Nephron progenitor cell (in vitro differentiated cells): ENCODE measurements at regions not wholly inside any gene's neighbourhood (a gene's known extent, or its start where the extent isn't known, plus 50 kb on each side); places are given as distances from the start of the nearest gene placed in this dataset.
"Not testable (repeated sequence)": the region's sequence is repeated elsewhere in the genome, so short reads cannot be mapped to it uniquely, and the experiment has no call there.

ENCODE experiments used
- DNase-seq: peaks from one replicate; pipeline ENCODE4 v3.0.0; 2021
- H3K27ac Mint-ChIP-seq: 2 replicates; pipeline ENCODE4 v1.8.0; 2021; ENCODE audit warnings: mild to moderate bottlenecking, moderate library complexity, mixed read lengths
- H3K27me3 Mint-ChIP-seq: 2 replicates; pipeline ENCODE4 v1.8.0; 2021; ENCODE audit warnings: mild to moderate bottlenecking, low read depth, mixed read lengths; ENCODE audit not compliant: poor library complexity
- H3K36me3 Mint-ChIP-seq: 2 replicates; pipeline ENCODE4 v1.8.0; 2021; ENCODE audit warnings: low read depth, mixed read lengths
- H3K4me1 Mint-ChIP-seq: 2 replicates; pipeline ENCODE4 v1.8.0; 2021; ENCODE audit warnings: mixed read lengths
- H3K4me3 Mint-ChIP-seq: 2 replicates; pipeline ENCODE4 v1.8.0; 2021; ENCODE audit warnings: mild to moderate bottlenecking, moderate library complexity, mixed read lengths
- H3K9me3 Mint-ChIP-seq: 2 replicates; pipeline ENCODE4 v1.8.0; 2021; ENCODE audit warnings: mild to moderate bottlenecking, moderate library complexity, mixed read lengths
- TF ChIP-seq, protein P1 (sequence below): fragments of 200-600 bp; sonication (generic); IDR thresholded peaks from 2 replicates; pipeline ENCODE4 v1.5.0; 2021; ENCODE audit warnings: antibody characterized with exemption

DNA sequence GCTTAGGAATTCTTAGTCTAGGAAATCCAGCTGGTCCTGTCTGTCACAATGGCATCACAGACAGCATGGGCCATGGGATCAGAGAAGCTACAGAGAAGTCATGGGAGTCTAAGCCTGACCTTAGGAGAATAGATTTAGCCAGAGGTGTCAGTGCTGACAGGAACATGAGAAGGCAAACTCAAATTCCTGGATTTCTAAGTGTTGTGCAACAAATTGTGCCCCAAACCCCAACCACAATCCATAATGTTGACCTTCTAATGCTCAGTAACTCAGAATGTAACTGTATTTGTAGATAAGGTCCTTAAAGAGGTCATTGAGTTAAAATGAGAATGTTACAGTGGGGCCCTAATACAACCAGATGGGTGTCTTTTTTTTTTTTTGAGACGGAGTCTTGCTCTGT lies 95.9 kb upstream of the RHOBTB1 start:
- peaks cover 2% of the 10 kb centered on the region for H3K27me3 Mint-ChIP-seq
- no peaks in the 10 kb centered on the region for H3K36me3 Mint-ChIP-seq
- TF ChIP-seq, protein P1, sequence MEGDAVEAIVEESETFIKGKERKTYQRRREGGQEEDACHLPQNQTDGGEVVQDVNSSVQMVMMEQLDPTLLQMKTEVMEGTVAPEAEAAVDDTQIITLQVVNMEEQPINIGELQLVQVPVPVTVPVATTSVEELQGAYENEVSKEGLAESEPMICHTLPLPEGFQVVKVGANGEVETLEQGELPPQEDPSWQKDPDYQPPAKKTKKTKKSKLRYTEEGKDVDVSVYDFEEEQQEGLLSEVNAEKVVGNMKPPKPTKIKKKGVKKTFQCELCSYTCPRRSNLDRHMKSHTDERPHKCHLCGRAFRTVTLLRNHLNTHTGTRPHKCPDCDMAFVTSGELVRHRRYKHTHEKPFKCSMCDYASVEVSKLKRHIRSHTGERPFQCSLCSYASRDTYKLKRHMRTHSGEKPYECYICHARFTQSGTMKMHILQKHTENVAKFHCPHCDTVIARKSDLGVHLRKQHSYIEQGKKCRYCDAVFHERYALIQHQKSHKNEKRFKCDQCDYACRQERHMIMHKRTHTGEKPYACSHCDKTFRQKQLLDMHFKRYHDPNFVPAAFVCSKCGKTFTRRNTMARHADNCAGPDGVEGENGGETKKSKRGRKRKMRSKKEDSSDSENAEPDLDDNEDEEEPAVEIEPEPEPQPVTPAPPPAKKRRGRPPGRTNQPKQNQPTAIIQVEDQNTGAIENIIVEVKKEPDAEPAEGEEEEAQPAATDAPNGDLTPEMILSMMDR: no peak
- DNase-seq: no peak
- no peaks in the 10 kb centered on the region for H3K4me1 Mint-ChIP-seq
- no peak overlapping the region for H3K27ac Mint-ChIP-seq
- peaks cover 10% of the 10 kb centered on the region for H3K9me3 Mint-ChIP-seq
- no peak overlapping the region for H3K4me3 Mint-ChIP-seq

GRCh38 chr10:61037261-61037830 lies 93.4 kb upstream of the RHOBTB1 start:
- not testable (repeated sequence) for H3K4me3 Mint-ChIP-seq, DNase-seq, H3K4me1 Mint-ChIP-seq, H3K27ac Mint-ChIP-seq, H3K27me3 Mint-ChIP-seq, H3K36me3 Mint-ChIP-seq
- H3K9me3 Mint-ChIP-seq: peaks cover 10% of the 10 kb centered on the region

GRCh38 chr10:61036148-61036547 lies 92.2 kb upstream of the RHOBTB1 start:
- H3K27ac Mint-ChIP-seq, H3K4me3 Mint-ChIP-seq, H3K36me3 Mint-ChIP-seq, H3K4me1 Mint-ChIP-seq, H3K9me3 Mint-ChIP-seq, DNase-seq: not testable (repeated sequence)
- peaks cover 12% of the 10 kb centered on the region for H3K27me3 Mint-ChIP-seq

- peaks cover 9% of the 10 kb centered on the region for H3K27me3 Mint-ChIP-seq
- no peak overlapping the region for H3K4me3 Mint-ChIP-seq
- H3K4me1 Mint-ChIP-seq: no peaks in the 10 kb centered on the region
- DNase-seq: no peak
- TF ChIP-seq, protein P1: no peak
- no peaks in the 10 kb centered on the region for H3K36me3 Mint-ChIP-seq
- no peak overlapping the region for H3K27ac Mint-ChIP-seq
- no peaks in the 10 kb centered on the region for H3K9me3 Mint-ChIP-seq
These were observed 87.4 kb upstream of the RHOBTB1 start for GRCh38 chr10:61031341-61031740.

- no peaks in the 10 kb centered on the region for H3K4me1 Mint-ChIP-seq
- H3K27ac Mint-ChIP-seq: no peak overlapping the region
- H3K9me3 Mint-ChIP-seq: no peaks in the 10 kb centered on the region
- no peak overlapping the region for H3K4me3 Mint-ChIP-seq
- H3K27me3 Mint-ChIP-seq: peaks cover 9% of the 10 kb centered on the region
- no peak for DNase-seq
- TF ChIP-seq, protein P1: no peak
- no peaks in the 10 kb centered on the region for H3K36me3 Mint-ChIP-seq
These were observed 85.4 kb upstream of the RHOBTB1 start for GRCh38 chr10:61029411-61029810.

GRCh38 chr10:61028861-61029361 lies 84.9 kb upstream of the RHOBTB1 start:
- no peaks in the 10 kb centered on the region for H3K9me3 Mint-ChIP-seq
- DNase-seq: no peak
- no peak overlapping the region for H3K4me3 Mint-ChIP-seq
- H3K4me1 Mint-ChIP-seq: no peaks in the 10 kb centered on the region
- peaks cover 9% of the 10 kb centered on the region for H3K27me3 Mint-ChIP-seq
- no peak overlapping the region for H3K27ac Mint-ChIP-seq
- TF ChIP-seq, protein P1: no peak
- no peaks in the 10 kb centered on the region for H3K36me3 Mint-ChIP-seq

DNA sequence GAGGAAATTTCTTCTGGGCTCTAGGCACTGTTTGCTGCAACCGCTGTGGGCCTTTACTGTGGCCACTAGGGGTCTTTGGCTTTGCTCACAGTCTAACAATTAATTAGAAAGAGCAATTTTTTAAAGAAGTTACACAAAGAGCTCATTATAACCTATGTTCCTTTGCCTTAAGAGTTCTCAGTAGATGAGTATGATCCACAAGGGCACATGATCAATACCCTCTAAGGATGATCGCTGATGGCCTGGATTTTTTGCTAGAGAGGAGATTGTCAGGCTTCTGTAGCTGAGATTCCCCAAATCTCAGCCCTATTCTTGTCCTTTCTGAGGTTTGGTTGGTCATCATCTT lies 80.8 kb upstream of the RHOBTB1 start:
- H3K36me3 Mint-ChIP-seq: no peaks in the 10 kb centered on the region
- TF ChIP-seq, protein P1: peak; percentile 73
- peak; percentile 25 for DNase-seq
- no peaks in the 10 kb centered on the region for H3K9me3 Mint-ChIP-seq
- H3K4me3 Mint-ChIP-seq: no peak overlapping the region
- no peaks in the 10 kb centered on the region for H3K27me3 Mint-ChIP-seq
- H3K27ac Mint-ChIP-seq: no peak overlapping the region
- no peaks in the 10 kb centered on the region for H3K4me1 Mint-ChIP-seq
